ENCODE measurements at regions not wholly inside any gene's neighbourhood (a gene's known extent, or its start where the extent isn't known, plus 50 kb on each side); places are given as distances from the start of the nearest gene placed in this dataset.

Small RNA genes lying in the stretch of these regions (small RNA-seq; reads per million reads assigned to genes)
- gene COX17P1: 0 reads per million in 4 donors
